GOT3 (cell line): ENCODE measurements at regions not wholly inside any gene's neighbourhood (a gene's known extent, or its start where the extent isn't known, plus 50 kb on each side); places are given as distances from the start of the nearest gene placed in this dataset.

Experiments
- DNase-seq: peaks from one replicate; lab custom pipeline; 2025; ENCODE audit warnings: mixed read lengths; lab: John Stamatoyannopoulos, UW

DNA sequence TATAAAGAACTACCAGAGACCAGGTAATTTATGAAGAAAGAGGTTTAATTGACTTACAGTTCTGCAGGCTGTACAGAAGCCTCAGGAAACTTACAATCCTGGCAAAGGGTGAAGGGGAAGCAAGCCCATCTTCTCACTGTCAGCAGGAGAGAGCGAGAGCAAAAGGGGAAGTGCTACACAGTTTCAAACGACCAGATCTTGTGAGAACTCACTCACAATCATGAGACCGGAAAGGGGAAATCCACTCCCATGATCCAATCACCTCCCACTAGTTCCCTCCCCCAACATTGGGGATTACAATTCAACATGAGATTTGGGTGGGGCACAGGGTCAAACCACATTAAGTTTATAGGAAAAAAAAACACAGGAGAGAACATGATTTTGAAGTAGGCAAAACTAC, 222.1 kb upstream of the SHH start:
- no peak for DNase-seq

GRCh38 chr7:156032973-156033372, 220.7 kb upstream of the SHH start:
- DNase-seq, result no peak

GRCh38 chr7:156031679-156032478, 219.6 kb upstream of the SHH start:
- DNase-seq, result no peak

GRCh38 chr7:156029460-156030007, 217.3 kb upstream of the SHH start:
- DNase-seq, result no peak

- no peak for DNase-seq
Observed at GRCh38 chr7:156028521-156028920, 216.3 kb upstream of the SHH start.

- DNase-seq, result no peak
Observed at GRCh38 chr7:156027821-156028220, 215.6 kb upstream of the SHH start.

DNA sequence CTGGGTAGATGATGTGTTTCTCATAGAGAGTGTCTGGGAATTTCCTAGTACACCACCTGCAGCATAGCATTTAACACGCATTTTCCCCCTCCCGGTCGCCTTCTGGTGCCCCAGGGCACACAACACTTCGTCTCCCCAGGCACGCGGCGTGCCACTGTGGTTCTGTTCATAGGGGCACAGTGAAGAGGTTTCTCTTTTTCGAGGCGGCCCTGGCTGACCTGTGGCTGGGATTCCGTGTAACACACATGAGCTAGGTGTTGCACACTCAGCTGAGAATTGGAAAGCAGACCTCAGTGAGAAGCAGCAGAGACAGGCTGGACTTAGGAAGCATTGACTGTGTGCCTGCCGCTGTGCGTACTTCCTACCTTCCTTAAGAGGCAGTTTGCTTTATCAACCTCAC, 214.3 kb upstream of the SHH start:
- no peak for DNase-seq

DNA sequence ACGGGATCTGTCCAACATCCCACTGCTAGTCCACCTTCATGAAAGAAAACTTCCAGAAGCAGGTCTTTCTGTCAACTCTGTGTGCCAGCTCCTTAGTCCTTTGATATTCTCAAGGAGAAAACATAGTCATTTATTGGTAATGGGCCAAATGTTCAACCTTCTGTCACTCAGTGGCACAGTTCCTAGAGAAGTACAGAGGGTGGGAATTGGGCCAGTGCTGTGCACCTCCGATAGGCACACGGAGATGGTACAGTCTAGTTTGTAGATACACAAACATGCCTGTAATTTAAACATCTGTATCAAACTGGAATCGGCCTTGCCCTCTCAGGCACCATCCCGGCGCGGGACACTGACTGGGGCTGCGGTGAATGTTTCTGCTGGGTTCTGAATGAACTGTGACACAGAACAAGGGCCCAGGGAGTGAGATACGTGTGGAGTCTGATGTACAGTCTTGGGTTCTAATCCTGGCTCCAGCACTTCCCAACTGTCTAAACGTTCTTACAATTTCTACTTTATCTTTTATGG, 213.9 kb upstream of the SHH start:
- no peak for DNase-seq

GRCh38 chr7:156025675-156026074, 213.4 kb upstream of the SHH start:
- no peak for DNase-seq

GRCh38 chr7:156024201-156024600, 211.9 kb upstream of the SHH start:
- DNase-seq, result no peak

- no peak for DNase-seq
Observed at GRCh38 chr7:156022483-156023459, 210.5 kb upstream of the SHH start.

DNA sequence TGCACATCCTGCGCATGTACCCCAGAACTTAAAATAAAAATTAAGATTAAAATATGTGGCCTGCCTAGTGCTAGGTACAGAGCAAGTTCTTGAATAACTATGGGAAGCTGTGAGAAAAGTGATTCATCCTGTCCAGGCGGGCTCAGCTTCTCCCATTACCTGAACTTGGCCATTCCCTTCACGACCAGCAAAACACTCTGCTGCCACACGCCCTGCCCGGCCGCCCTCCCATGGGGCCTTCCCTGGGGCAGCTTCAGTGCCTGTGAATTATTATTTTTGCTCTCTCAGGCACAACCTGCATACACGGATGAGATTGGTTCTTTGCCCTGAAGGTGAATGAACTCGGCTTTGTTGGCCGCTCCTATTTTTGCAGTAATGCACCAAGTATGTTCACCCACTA, 209.2 kb upstream of the SHH start:
- DNase-seq, result no peak

DNA sequence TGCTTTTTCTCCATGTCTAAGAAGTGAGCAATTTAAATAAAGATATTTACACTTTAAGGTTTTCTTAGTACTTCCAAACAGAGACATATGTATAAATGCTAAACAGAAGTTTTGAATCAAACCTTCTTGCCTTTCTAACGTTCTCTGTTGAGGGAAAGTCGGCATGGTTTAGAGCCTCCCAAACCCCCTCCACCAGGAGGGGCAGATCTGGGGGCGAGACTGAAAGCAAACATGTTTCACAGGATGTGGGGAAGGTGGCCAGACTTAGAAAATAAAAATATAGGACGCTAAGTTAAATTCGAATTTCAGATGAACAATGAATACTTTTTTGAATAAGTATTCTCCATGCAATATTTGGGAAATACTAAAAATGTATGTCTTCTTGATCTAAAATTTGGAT, 208.3 kb upstream of the SHH start:
- no peak for DNase-seq

- DNase-seq, result no peak
Observed at GRCh38 chr7:156019776-156020565, 207.7 kb upstream of the SHH start.

DNA sequence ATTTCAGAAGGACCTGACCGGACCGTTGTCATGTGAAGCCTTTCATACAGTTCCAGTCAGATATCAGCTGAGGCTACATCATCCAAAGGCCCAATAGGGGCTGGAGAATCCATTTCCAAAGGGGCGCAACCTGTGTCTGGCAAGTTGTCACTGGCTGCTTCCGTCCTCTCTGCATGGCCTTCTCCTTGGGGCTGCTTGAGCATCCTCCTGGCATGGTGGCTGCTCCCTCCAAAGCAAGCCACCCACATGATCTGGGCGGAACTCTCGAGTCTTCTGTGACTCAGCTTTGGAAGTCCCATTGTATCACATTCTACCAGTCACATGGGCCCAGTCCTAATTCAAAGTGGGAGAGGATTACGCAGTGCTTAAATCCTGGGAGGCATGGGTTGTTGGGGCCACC, 207.0 kb upstream of the SHH start:
- DNase-seq, result no peak

- no peak for DNase-seq
Observed at GRCh38 chr7:156017916-156018700, 205.8 kb upstream of the SHH start.

- DNase-seq, result no peak
Observed at GRCh38 chr7:156017431-156017830, 205.2 kb upstream of the SHH start.

GRCh38 chr7:156015237-156016020, 203.2 kb upstream of the SHH start:
- no peak for DNase-seq

- DNase-seq, result no peak
Observed at GRCh38 chr7:156014808-156015207, 202.5 kb upstream of the SHH start.

GRCh38 chr7:156014201-156014600, 201.9 kb upstream of the SHH start:
- DNase-seq, result no peak
